ENCODE measurements at regions not wholly inside any gene's neighbourhood (a gene's known extent, or its start where the extent isn't known, plus 50 kb on each side); places are given as distances from the start of the nearest gene placed in this dataset.

DNA sequence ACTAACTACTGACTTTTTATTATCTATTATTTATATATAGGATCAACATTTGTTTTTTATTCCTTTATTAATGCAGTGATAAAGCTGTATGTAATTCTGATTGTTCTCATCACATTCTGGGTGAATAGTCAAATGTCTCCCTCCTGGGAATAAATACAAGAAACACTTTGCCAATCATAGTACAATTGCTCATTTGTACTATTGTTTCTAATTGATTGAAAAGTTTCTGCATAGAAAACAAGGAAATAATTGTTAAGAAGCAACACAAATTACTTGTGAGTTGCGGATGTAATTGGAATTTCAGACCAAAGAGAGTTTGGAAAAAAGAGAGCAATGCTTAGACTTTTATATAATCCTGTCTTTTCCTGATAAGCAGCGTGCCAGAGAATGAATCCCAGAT is 1013.9 kb downstream of the EFNA5 start:
- Mint-ChIP-seq H3K27ac (no peak overlapping the region), H3K27me3 (no peaks in the 10 kb centered on the region), H3K9me3 (peaks cover 2 to 21% (median 13%) of the 10 kb centered on the region in 8 donors), H3K4me1 (no peaks in the 10 kb centered on the region), H3K36me3 (no peaks in the 10 kb centered on the region), H3K4me3 (no peak overlapping the region)
- POLR2A ChIA-PET (ENCODE audit: partially characterized antibody) = no interaction called here
- no peak for DNase-seq
- intact Hi-C loops (cut with micrococcal nuclease) = no loop called here
- H3K4me1 ChIP-seq (ENCODE audit: insufficient read depth, low read length) = no peaks in the 10 kb centered on the region
- no peaks in the 10 kb centered on the region for H3K27me3 ChIP-seq (ENCODE audit: insufficient read depth, low read length)
- no peaks in the 10 kb centered on the region for H3K9me3 ChIP-seq (ENCODE audit: control insufficient read depth in 1 of 2, low read length in 2 of 2)
- no peaks in the 10 kb centered on the region for H3K36me3 ChIP-seq (ENCODE audit: insufficient read depth, low read length)
- no peak overlapping the region for H3K27ac ChIP-seq (ENCODE audit: low read depth, low read length)
- no peak overlapping the region for H3K4me3 ChIP-seq (ENCODE audit: low read length in 2 of 2)
- CTCF ChIA-PET (ENCODE audit: partially characterized antibody) = no interaction called here

DNA sequence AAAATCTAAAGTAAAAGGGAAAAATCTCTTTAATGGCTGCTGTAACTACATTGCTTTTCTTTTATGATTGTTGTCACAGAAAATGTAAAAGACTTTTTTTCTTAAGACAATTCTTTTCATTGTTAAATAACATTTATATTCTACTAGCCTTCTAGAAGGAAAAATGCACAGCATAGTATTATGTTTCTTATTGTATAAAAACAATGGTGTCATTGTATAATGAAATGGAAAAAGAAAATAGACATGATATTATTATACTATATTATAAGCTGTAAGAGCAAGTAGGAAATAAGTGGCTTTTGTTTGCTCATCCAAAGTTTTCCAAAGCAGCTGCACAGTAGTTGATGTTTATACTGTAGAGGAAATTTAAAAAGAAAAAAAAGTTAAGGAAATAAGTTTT is 1021.7 kb downstream of the EFNA5 start:
- H3K36me3 ChIP-seq (ENCODE audit: insufficient read depth, low read length) = no peaks in the 10 kb centered on the region
- no peak for DNase-seq
- CTCF ChIA-PET (ENCODE audit: partially characterized antibody) = no interaction called here
- no peaks in the 10 kb centered on the region for H3K9me3 ChIP-seq (ENCODE audit: control insufficient read depth in 1 of 2, low read length in 2 of 2)
- H3K4me1 Mint-ChIP-seq = no peaks in the 10 kb centered on the region
- no peaks in the 10 kb centered on the region for H3K4me1 ChIP-seq (ENCODE audit: insufficient read depth, low read length)
- intact Hi-C loops (cut with micrococcal nuclease) = no loop called here
- H3K36me3 Mint-ChIP-seq = no peaks in the 10 kb centered on the region
- POLR2A ChIA-PET (ENCODE audit: partially characterized antibody) = no interaction called here
- peaks cover 4 to 16% (median 8%) of the 10 kb centered on the region in 8 donors for H3K9me3 Mint-ChIP-seq
- H3K27me3 ChIP-seq (ENCODE audit: insufficient read depth, low read length) = no peaks in the 10 kb centered on the region
- no peaks in the 10 kb centered on the region for H3K27me3 Mint-ChIP-seq
- H3K27ac Mint-ChIP-seq = no peak overlapping the region
- no peak overlapping the region for H3K4me3 Mint-ChIP-seq
- no peak overlapping the region for H3K27ac ChIP-seq (ENCODE audit: low read depth, low read length)
- H3K4me3 ChIP-seq (ENCODE audit: low read length in 2 of 2) = no peak overlapping the region

DNA sequence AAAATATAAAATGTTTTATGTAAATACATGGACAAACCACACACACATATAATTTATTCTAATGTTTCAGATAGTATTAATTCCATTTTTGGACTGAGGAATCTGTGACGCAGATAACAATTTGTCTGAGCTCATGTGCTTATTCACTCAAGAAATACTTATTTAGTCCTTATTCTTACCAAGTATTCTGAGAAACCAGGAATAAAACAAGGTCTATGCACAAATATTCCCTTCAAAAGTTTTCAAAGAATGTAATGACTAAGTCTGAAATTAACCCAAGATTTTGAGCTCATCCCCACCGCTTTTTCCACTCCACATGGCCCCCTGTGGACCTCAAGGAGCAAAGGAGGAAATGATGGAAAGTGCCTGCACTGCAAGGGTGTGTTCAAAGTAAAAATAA is 1022.3 kb downstream of the EFNA5 start:
- peaks cover 3 to 12% (median 6%) of the 10 kb centered on the region in 8 donors for H3K9me3 Mint-ChIP-seq
- no peaks in the 10 kb centered on the region for H3K27me3 Mint-ChIP-seq
- H3K27me3 ChIP-seq (ENCODE audit: insufficient read depth, low read length) = no peaks in the 10 kb centered on the region
- H3K4me3 ChIP-seq (ENCODE audit: low read length in 2 of 2) = no peak overlapping the region
- H3K4me3 Mint-ChIP-seq = no peak overlapping the region
- H3K4me1 ChIP-seq (ENCODE audit: insufficient read depth, low read length) = no peaks in the 10 kb centered on the region
- no peak for DNase-seq
- ChIA-PET CTCF (ENCODE audit: partially characterized antibody) (no interaction called here), POLR2A (ENCODE audit: partially characterized antibody) (no interaction called here)
- no peaks in the 10 kb centered on the region for H3K4me1 Mint-ChIP-seq
- H3K36me3 Mint-ChIP-seq = no peaks in the 10 kb centered on the region
- H3K36me3 ChIP-seq (ENCODE audit: insufficient read depth, low read length) = no peaks in the 10 kb centered on the region
- no peak overlapping the region for H3K27ac Mint-ChIP-seq
- no peaks in the 10 kb centered on the region for H3K9me3 ChIP-seq (ENCODE audit: control insufficient read depth in 1 of 2, low read length in 2 of 2)
- intact Hi-C loops (cut with micrococcal nuclease) = no loop called here
- H3K27ac ChIP-seq (ENCODE audit: low read depth, low read length) = no peak overlapping the region

DNA sequence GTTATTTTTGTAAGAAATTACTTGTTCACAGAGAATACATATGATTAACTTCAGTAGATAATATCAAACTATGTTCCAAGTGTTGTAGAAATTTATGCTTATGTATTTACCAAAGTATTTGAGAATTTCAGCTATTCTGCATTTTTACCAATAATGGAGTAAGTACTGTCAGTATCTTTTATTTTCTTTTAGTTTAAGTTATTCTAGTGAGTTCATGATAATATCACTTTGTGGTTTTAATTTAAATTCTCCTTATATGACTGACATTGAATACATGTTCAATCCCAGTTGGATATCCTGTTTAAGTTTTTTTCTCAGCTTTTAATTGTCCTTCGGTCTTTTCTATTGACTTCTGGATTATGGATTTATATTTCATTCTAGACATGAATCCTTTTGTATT is 1024.6 kb downstream of the EFNA5 start:
- ChIA-PET POLR2A (ENCODE audit: partially characterized antibody) (no interaction called here), CTCF (ENCODE audit: partially characterized antibody) (no interaction called here)
- Mint-ChIP-seq H3K27me3 (no peaks in the 10 kb centered on the region), H3K4me3 (no peak overlapping the region), H3K27ac (no peak overlapping the region), H3K4me1 (no peaks in the 10 kb centered on the region), H3K36me3 (no peaks in the 10 kb centered on the region), H3K9me3 (peaks cover 0 to 9% (median under 1%) of the 10 kb centered on the region in 8 donors)
- Histone ChIP-seq H3K9me3 (ENCODE audit: control insufficient read depth in 1 of 2, low read length in 2 of 2) (no peaks in the 10 kb centered on the region), H3K4me1 (ENCODE audit: insufficient read depth, low read length) (no peaks in the 10 kb centered on the region), H3K27ac (ENCODE audit: low read depth, low read length) (no peak overlapping the region), H3K27me3 (ENCODE audit: insufficient read depth, low read length) (no peaks in the 10 kb centered on the region), H3K4me3 (ENCODE audit: low read length in 2 of 2) (no peak overlapping the region), H3K36me3 (ENCODE audit: insufficient read depth, low read length) (no peaks in the 10 kb centered on the region)
- intact Hi-C loops (cut with micrococcal nuclease) = no loop called here
- no peak for DNase-seq

DNA sequence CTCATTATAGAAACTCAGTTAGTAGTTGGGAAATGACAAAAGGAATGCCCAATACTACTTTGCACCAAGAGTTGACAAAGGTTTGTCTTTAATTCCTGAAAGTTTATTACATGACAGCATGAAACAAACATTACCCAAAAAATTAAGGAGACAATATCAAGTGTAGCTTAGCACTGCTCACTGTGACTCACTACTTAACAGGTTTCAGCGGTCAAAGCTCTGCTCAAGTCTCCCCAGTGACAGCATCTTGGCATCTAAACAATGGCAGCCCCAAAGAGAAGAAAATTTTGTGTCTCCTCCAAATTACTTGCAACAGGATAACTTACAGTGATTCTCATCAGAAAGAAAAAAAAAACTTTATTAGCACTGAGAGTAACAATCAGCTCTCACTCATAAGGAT is 1030.2 kb downstream of the EFNA5 start:
- Mint-ChIP-seq H3K27me3 (no peaks in the 10 kb centered on the region), H3K4me3 (no peak overlapping the region), H3K36me3 (no peaks in the 10 kb centered on the region), H3K27ac (no peak overlapping the region), H3K4me1 (no peaks in the 10 kb centered on the region), H3K9me3 (peaks cover 0 to 16% (median 6%) of the 10 kb centered on the region in 8 donors)
- no peaks in the 10 kb centered on the region for H3K36me3 ChIP-seq (ENCODE audit: insufficient read depth, low read length)
- H3K27me3 ChIP-seq (ENCODE audit: insufficient read depth, low read length) = no peaks in the 10 kb centered on the region
- H3K4me3 ChIP-seq (ENCODE audit: low read length in 2 of 2) = no peak overlapping the region
- no peaks in the 10 kb centered on the region for H3K4me1 ChIP-seq (ENCODE audit: insufficient read depth, low read length)
- intact Hi-C loops (cut with micrococcal nuclease) = no loop called here
- no peaks in the 10 kb centered on the region for H3K9me3 ChIP-seq (ENCODE audit: control insufficient read depth in 1 of 2, low read length in 2 of 2)
- ChIA-PET POLR2A (ENCODE audit: partially characterized antibody) (no interaction called here), CTCF (ENCODE audit: partially characterized antibody) (no interaction called here)
- no peak overlapping the region for H3K27ac ChIP-seq (ENCODE audit: low read depth, low read length)
- DNase-seq = no peak

DNA sequence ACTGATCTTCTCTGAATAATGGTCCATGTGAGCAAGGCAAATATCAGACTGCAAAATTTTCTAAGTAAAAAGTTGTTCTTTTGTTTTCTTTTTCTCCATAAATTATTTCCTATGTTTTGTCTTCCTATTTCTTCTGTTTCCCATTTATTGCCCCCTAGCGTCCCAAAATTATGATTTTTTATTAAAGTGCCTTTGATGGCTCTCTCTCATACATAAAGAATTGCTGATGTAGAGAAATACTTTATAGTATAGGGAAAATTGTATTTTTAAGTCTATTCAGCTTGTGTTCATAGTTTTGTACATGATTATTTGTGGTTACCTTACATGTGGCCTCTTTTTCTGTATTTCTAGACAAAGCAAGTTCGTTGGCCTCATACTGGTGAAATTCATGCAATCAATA is 1031.2 kb downstream of the EFNA5 start:
- H3K4me3 Mint-ChIP-seq = no peak overlapping the region

DNA sequence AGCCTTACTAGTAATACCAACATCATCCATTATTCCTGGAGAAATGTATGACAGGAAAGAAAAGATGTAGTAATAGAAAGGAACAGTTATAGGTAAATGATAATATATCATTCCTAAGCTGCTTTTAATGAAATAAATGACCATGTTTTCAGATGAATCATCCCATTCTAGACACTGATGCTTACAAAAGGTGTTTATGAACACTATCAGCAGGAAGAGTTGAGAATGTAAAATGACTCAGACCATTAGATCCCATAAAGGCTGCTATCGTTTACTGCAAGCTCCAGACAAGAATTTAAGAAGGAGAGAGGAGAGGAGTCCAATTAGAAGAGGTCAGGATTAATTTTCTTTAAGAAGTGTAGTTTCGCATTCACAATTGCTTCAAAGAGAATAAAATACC is 1033.5 kb downstream of the EFNA5 start:
- H3K4me1 Mint-ChIP-seq = no peaks in the 10 kb centered on the region
- CTCF ChIA-PET (ENCODE audit: partially characterized antibody) = no interaction called here
- no peaks in the 10 kb centered on the region for H3K27me3 ChIP-seq (ENCODE audit: insufficient read depth, low read length)
- H3K4me3 Mint-ChIP-seq = no peak overlapping the region
- H3K27ac Mint-ChIP-seq = no peak overlapping the region
- H3K27me3 Mint-ChIP-seq = no peaks in the 10 kb centered on the region
- H3K4me3 ChIP-seq (ENCODE audit: low read length in 2 of 2) = no peak overlapping the region
- peaks cover 0 to 16% (median 5%) of the 10 kb centered on the region in 8 donors for H3K9me3 Mint-ChIP-seq
- no peaks in the 10 kb centered on the region for H3K36me3 ChIP-seq (ENCODE audit: insufficient read depth, low read length)
- no peaks in the 10 kb centered on the region for H3K36me3 Mint-ChIP-seq
- H3K27ac ChIP-seq (ENCODE audit: low read depth, low read length) = no peak overlapping the region
- POLR2A ChIA-PET (ENCODE audit: partially characterized antibody) = no interaction called here
- intact Hi-C loops (cut with micrococcal nuclease) = no loop called here
- DNase-seq = no peak
- no peaks in the 10 kb centered on the region for H3K9me3 ChIP-seq (ENCODE audit: control insufficient read depth in 1 of 2, low read length in 2 of 2)
- no peaks in the 10 kb centered on the region for H3K4me1 ChIP-seq (ENCODE audit: insufficient read depth, low read length)

More for the DNA sequence above, 1031.2 kb downstream of the EFNA5 start:
- Mint-ChIP-seq H3K36me3 (no peaks in the 10 kb centered on the region), H3K27ac (no peak overlapping the region), H3K9me3 (peaks cover 0 to 16% (median 6%) of the 10 kb centered on the region in 8 donors), H3K27me3 (no peaks in the 10 kb centered on the region), H3K4me1 (no peaks in the 10 kb centered on the region)
- H3K36me3 ChIP-seq (ENCODE audit: insufficient read depth, low read length) = no peaks in the 10 kb centered on the region
- intact Hi-C loops (cut with micrococcal nuclease) = no loop called here
- CTCF ChIA-PET (ENCODE audit: partially characterized antibody) = no interaction called here
- no peaks in the 10 kb centered on the region for H3K9me3 ChIP-seq (ENCODE audit: control insufficient read depth in 1 of 2, low read length in 2 of 2)
- POLR2A ChIA-PET (ENCODE audit: partially characterized antibody) = no interaction called here
- no peak overlapping the region for H3K4me3 ChIP-seq (ENCODE audit: low read length in 2 of 2)
- no peaks in the 10 kb centered on the region for H3K4me1 ChIP-seq (ENCODE audit: insufficient read depth, low read length)
- no peaks in the 10 kb centered on the region for H3K27me3 ChIP-seq (ENCODE audit: insufficient read depth, low read length)
- no peak overlapping the region for H3K27ac ChIP-seq (ENCODE audit: low read depth, low read length)
- no peak for DNase-seq

DNA sequence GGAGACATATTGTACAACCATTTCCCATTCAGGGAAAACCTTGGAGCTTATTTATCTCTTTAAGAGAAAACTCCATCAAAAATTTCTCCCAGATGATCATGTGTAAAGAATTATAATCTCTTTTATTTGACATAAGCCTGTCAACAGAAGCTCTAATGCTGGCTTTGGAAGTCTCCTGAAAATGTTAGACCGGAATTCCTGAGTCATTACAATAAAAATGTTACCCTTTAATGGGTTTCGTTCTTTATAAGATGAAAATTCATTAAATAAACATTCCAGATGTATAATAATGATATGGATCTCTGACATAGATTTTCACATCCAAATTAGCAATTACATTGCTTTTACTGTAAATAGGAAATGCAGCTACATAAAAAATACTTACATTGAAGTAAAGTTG is 1036.4 kb downstream of the EFNA5 start:
- no peaks in the 10 kb centered on the region for H3K36me3 ChIP-seq (ENCODE audit: insufficient read depth, low read length)
- peaks cover 0 to 11% (median 4%) of the 10 kb centered on the region in 8 donors for H3K9me3 Mint-ChIP-seq
- intact Hi-C loops (cut with micrococcal nuclease) = no loop called here
- no peaks in the 10 kb centered on the region for H3K4me1 ChIP-seq (ENCODE audit: insufficient read depth, low read length)
- no peaks in the 10 kb centered on the region for H3K36me3 Mint-ChIP-seq
- no peak overlapping the region for H3K27ac Mint-ChIP-seq
- DNase-seq = no peak
- H3K4me3 ChIP-seq (ENCODE audit: low read length in 2 of 2) = no peak overlapping the region
- ChIA-PET POLR2A (ENCODE audit: partially characterized antibody) (no interaction called here), CTCF (ENCODE audit: partially characterized antibody) (interaction anchor here (0.5 to 0.7 kb wide), 2 partner anchors 481 to 937 kb away, joined by 3 read pairs; no protein-coding TSS in a partner anchor)
- H3K4me3 Mint-ChIP-seq = no peak overlapping the region
- no peaks in the 10 kb centered on the region for H3K27me3 Mint-ChIP-seq
- no peaks in the 10 kb centered on the region for H3K4me1 Mint-ChIP-seq
- H3K27me3 ChIP-seq (ENCODE audit: insufficient read depth, low read length) = no peaks in the 10 kb centered on the region
- H3K27ac ChIP-seq (ENCODE audit: low read depth, low read length) = no peak overlapping the region
- H3K9me3 ChIP-seq (ENCODE audit: control insufficient read depth in 1 of 2, low read length in 2 of 2) = no peaks in the 10 kb centered on the region
